ENCODE measurements at regions not wholly inside any gene's neighbourhood (a gene's known extent, or its start where the extent isn't known, plus 50 kb on each side); places are given as distances from the start of the nearest gene placed in this dataset.
A peak's percentile ranks its signal among the peaks of the same experiment; 100 is the strongest.

GRCh38 chr5:174229514-174230370, 184.2 kb downstream of the NSG2 start:
- no peak for DNase-seq (ENCODE audit: low read depth)

- no peak for DNase-seq (ENCODE audit: low read depth)
Measured at GRCh38 chr5:174231956-174232487, 186.5 kb downstream of the NSG2 start.

- no peak for DNase-seq (ENCODE audit: low read depth)
Measured at GRCh38 chr5:174234388-174234787, 188.9 kb downstream of the NSG2 start.

- no peak for DNase-seq (ENCODE audit: low read depth)
Measured at GRCh38 chr5:174235221-174236011, 189.9 kb downstream of the NSG2 start.

- DNase-seq (ENCODE audit: low read depth): no peak
Measured at GRCh38 chr5:174236070-174236469, 190.6 kb downstream of the NSG2 start.

GRCh38 chr5:174239718-174240117, 194.2 kb downstream of the NSG2 start:
- no peak for DNase-seq (ENCODE audit: low read depth)

- no peak for DNase-seq (ENCODE audit: low read depth)
Measured at GRCh38 chr5:174242573-174242972, 197.1 kb downstream of the NSG2 start.

GRCh38 chr5:174243904-174244303, 198.4 kb downstream of the NSG2 start:
- no peak for DNase-seq (ENCODE audit: low read depth)

- no peak for DNase-seq (ENCODE audit: low read depth)
Measured at GRCh38 chr5:174245516-174246075, 200.1 kb downstream of the NSG2 start.

GRCh38 chr5:174246743-174247142, 201.2 kb downstream of the NSG2 start:
- no peak for DNase-seq (ENCODE audit: low read depth)

GRCh38 chr5:174247301-174247700, 201.8 kb downstream of the NSG2 start:
- DNase-seq (ENCODE audit: low read depth): no peak

- no peak for DNase-seq (ENCODE audit: low read depth)
Measured at GRCh38 chr5:174251305-174252000, 205.9 kb downstream of the NSG2 start.

GRCh38 chr5:174252121-174252520, 206.6 kb downstream of the NSG2 start:
- DNase-seq (ENCODE audit: low read depth): no peak

GRCh38 chr5:174259696-174260420, 214.4 kb downstream of the NSG2 start:
- no peak for DNase-seq (ENCODE audit: low read depth)

- no peak for DNase-seq (ENCODE audit: low read depth)
Measured at GRCh38 chr5:174271316-174271715, 225.8 kb downstream of the NSG2 start.

GRCh38 chr5:174272671-174273070, 227.2 kb downstream of the NSG2 start:
- no peak for DNase-seq (ENCODE audit: low read depth)

- DNase-seq (ENCODE audit: low read depth): peak; percentile 1
Measured at GRCh38 chr5:174273325-174273724, 227.8 kb downstream of the NSG2 start.

GRCh38 chr5:174275959-174276358, 230.5 kb downstream of the NSG2 start:
- no peak for DNase-seq (ENCODE audit: low read depth)

GRCh38 chr5:174281089-174281760, 235.7 kb downstream of the NSG2 start:
- no peak for DNase-seq (ENCODE audit: low read depth)

- DNase-seq (ENCODE audit: low read depth): no peak
Measured at GRCh38 chr5:174281855-174282254, 236.3 kb downstream of the NSG2 start.

Data from myocyte (in vitro differentiated cells).